B cell (primary cell): ENCODE measurements at regions not wholly inside any gene's neighbourhood (a gene's known extent, or its start where the extent isn't known, plus 50 kb on each side); places are given as distances from the start of the nearest gene placed in this dataset.

Experiments used
- ATAC-seq: fragments of 200-7000 bp; cut with Tn5 transposase; one replicate; pipeline ENCODE4 v1.10.0; 2021; ENCODE audit warnings: low read depth, mild to moderate bottlenecking, moderate number of reproducible peaks, moderate library complexity
- CTCF ChIA-PET: fragments of 350-600 bp; sonication (Branson Sonifier 250); formaldehyde crosslinking; loops from one replicate; lab custom pipeline; 2021; ENCODE audit warnings: antibody characterized with exemption, inconsistent platforms; lab: Charles Lee
- POLR2A ChIA-PET: fragments of 350-600 bp; sonication (Branson Sonifier 250); formaldehyde crosslinking; loops from one replicate; lab custom pipeline; 2021; ENCODE audit warnings: antibody characterized with exemption; lab: Charles Lee
- DNase-seq: peaks from one replicate; pipeline ENCODE4 v3.0.0; 2013
- H2AFZ ChIP-seq: 2 replicates; pipeline ENCODE4 v1.6.1; 2012; ENCODE audit warnings: mild to moderate bottlenecking, low read depth, low read length; ENCODE audit not compliant: insufficient read depth, poor library complexity, severe bottlenecking
- H3K27ac ChIP-seq, 2 donors: 1 replicate in 1 of 2; 2 replicates in 1 of 2; pipeline ENCODE4 v1.5.1; 2012 to 2013; ENCODE audit warnings: low read length in 2 of 2, mild to moderate bottlenecking in 2 of 2, moderate library complexity in 1 of 2
- H3K27me3 ChIP-seq, 4 experiments: fragments of 200-600 bp in 1 of 4; sonication (generic) in 1 of 4; replicated peaks in 1 of 4; 1 replicate in 2 of 4; 2 replicates in 2 of 4; pipeline versions ENCODE4 v1.6.1 to v1.7.0; 2013 to 2016; ENCODE audit warnings: low read length in 3 of 4, mild to moderate bottlenecking in 2 of 4, mixed read lengths in 1 of 4, moderate library complexity in 1 of 4; ENCODE audit not compliant: insufficient read depth in 4 of 4, control insufficient read depth in 3 of 4; ENCODE audit errors: control extremely low read depth in 1 of 4
- H3K36me3 ChIP-seq, 2 experiments: replicated peaks in 1 of 2; 1 replicate in 1 of 2; 2 replicates in 1 of 2; pipeline versions ENCODE4 v1.6.1 to v1.7.1; 2013; ENCODE audit warnings: low read length in 1 of 2; ENCODE audit not compliant: insufficient read depth in 2 of 2, control insufficient read depth in 1 of 2; ENCODE audit errors: control extremely low read depth in 1 of 2, extremely low read depth in 1 of 2
- H3K4me1 ChIP-seq, 2 donors: fragments of 200-600 bp in 1 of 2; sonication (generic) in 1 of 2; 1 replicate in 1 of 2; 2 replicates in 1 of 2; pipeline versions ENCODE4 v1.5.1 to v1.6.1; 2013 to 2017; ENCODE audit warnings: low read length in 2 of 2; ENCODE audit not compliant: control insufficient read depth in 2 of 2, insufficient read depth in 2 of 2
- H3K4me2 ChIP-seq: replicated peaks from 2 replicates; pipeline ENCODE3; 2012; ENCODE audit warnings: mild to moderate bottlenecking, low read depth, low read length; ENCODE audit not compliant: poor library complexity, severe bottlenecking
- H3K4me3 ChIP-seq, 5 experiments: fragments of 200-600 bp in 1 of 5; sonication (generic) in 1 of 5; 1 replicate in 3 of 5; 2 replicates in 2 of 5; pipeline versions ENCODE4 v1.5.1 to v1.7.0; 2011 to 2016; ENCODE audit warnings: low read length in 4 of 5, mild to moderate bottlenecking in 4 of 5, low read depth in 2 of 5, control low read depth in 1 of 5, moderate library complexity in 1 of 5; ENCODE audit not compliant: insufficient read depth in 1 of 5; ENCODE audit errors: control extremely low read depth in 1 of 5, extremely low read depth in 1 of 5
- H3K79me2 ChIP-seq: fragments of 200-600 bp; sonication (generic); one replicate; pipeline ENCODE4 v1.6.0; 2016; ENCODE audit warnings: low read length; ENCODE audit not compliant: control insufficient read depth, insufficient read depth
- H3K9ac ChIP-seq: fragments of 200-600 bp; sonication (generic); 2 replicates; pipeline ENCODE4 v1.6.1; 2017; ENCODE audit warnings: mild to moderate bottlenecking, low read length, moderate library complexity
- H3K9me3 ChIP-seq, 3 donors: one replicate each; pipeline versions ENCODE4 v1.6.1 to v1.7.1; 2013; ENCODE audit warnings: low read length in 2 of 3; ENCODE audit not compliant: control insufficient read depth in 2 of 3, insufficient read depth in 1 of 3; ENCODE audit errors: control extremely low read depth in 1 of 3
- H4K20me1 ChIP-seq: 2 replicates; pipeline ENCODE4 v1.6.0; 2012; ENCODE audit warnings: mild to moderate bottlenecking, low read length; ENCODE audit not compliant: insufficient read depth, control insufficient read depth, poor library complexity, severe bottlenecking
- H3K27ac Mint-ChIP-seq: one replicate; pipeline ENCODE4 v1.8.0; 2021; ENCODE audit warnings: mixed read lengths
- H3K27me3 Mint-ChIP-seq: one replicate; pipeline ENCODE4 v1.8.0; 2021; ENCODE audit warnings: mixed read lengths
- H3K4me1 Mint-ChIP-seq: one replicate; pipeline ENCODE4 v1.8.0; 2021; ENCODE audit warnings: mixed read lengths
- H3K4me3 Mint-ChIP-seq: one replicate; pipeline ENCODE4 v1.8.0; 2021; ENCODE audit warnings: mixed read lengths
- H3K9me3 Mint-ChIP-seq: one replicate; pipeline ENCODE4 v1.8.0; 2022; ENCODE audit warnings: mixed read lengths; ENCODE audit not compliant: insufficient read depth
- CTCF ChIP-seq: fragments of 200-600 bp; IDR thresholded peaks from one replicate; pipeline ENCODE4 v1.8.0; 2022; ENCODE audit warnings: antibody characterized with exemption, mild to moderate bottlenecking
- EZH2 ChIP-seq: IDR thresholded peaks from 2 replicates; pipeline ENCODE4 v1.6.1; 2012; ENCODE audit warnings: borderline replicate concordance, low read depth, mild to moderate bottlenecking, moderate library complexity, low read length; ENCODE audit not compliant: insufficient read depth, poor library complexity, severe bottlenecking
- WGBS: methylation state at CpG from one replicate; pipeline ENCODE4 v1.1.5; 2013; ENCODE audit warnings: missing lambda C conversion rate; ENCODE audit not compliant: insufficient coverage; 5-methylcytosine and 5-hydroxymethylcytosine counted together
- intact Hi-C: fragments of 100-400 bp; cut with micrococcal nuclease; formaldehyde crosslinking; loops from one replicate; pipeline ENCODE4 v1.10.0; 2022

DNA sequence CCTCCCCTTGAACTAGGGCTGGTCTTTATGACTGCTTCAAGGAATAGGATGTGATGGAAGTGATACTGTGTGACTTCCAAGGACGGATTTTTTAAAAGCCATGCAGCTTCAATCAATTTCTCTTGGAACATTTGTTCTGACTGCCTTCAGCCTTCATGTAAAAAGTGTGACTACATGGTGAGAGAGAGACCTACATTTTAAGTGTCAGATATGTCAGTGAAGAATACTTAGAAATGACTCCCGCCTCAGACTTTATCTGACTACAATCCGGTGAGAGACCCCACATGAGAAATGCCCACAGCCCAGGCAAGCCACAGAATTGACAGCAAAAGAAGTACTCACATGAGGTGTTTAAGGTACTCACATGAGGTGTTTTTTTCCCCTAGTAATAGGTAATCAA, 295.3 kb downstream of the KCNC2 start:
- no peak overlapping the region for H3K27ac ChIP-seq
- no peaks in the 10 kb centered on the region for H3K4me1 Mint-ChIP-seq
- no peaks in the 10 kb centered on the region for H3K9me3 Mint-ChIP-seq
- H3K9ac ChIP-seq: no peak overlapping the region
- H3K4me1 ChIP-seq: no peaks in the 10 kb centered on the region
- DNase-seq (no peak), ATAC-seq (no peak)
- no peak overlapping the region for H2AFZ ChIP-seq
- H3K4me3 Mint-ChIP-seq: no peak overlapping the region
- H3K36me3 ChIP-seq: no peaks in the 10 kb centered on the region
- ChIA-PET POLR2A (no interaction called here), CTCF (no interaction called here)
- H3K4me2 ChIP-seq: no peak overlapping the region
- no peaks in the 10 kb centered on the region for H3K27me3 ChIP-seq
- intact Hi-C loops: no loop called here
- H3K4me3 ChIP-seq: no peak overlapping the region
- H3K27ac Mint-ChIP-seq: no peak overlapping the region
- no peak for TF ChIP-seq CTCF
- no peak for TF ChIP-seq EZH2
- H3K27me3 Mint-ChIP-seq: no peaks in the 10 kb centered on the region
- no peaks in the 10 kb centered on the region for H4K20me1 ChIP-seq
- WGBS: 75% methylated on average over 2 of the region's 3 CpGs
- H3K9me3 ChIP-seq: no peaks in the 10 kb centered on the region
- H3K79me2 ChIP-seq: no peaks in the 10 kb centered on the region

DNA sequence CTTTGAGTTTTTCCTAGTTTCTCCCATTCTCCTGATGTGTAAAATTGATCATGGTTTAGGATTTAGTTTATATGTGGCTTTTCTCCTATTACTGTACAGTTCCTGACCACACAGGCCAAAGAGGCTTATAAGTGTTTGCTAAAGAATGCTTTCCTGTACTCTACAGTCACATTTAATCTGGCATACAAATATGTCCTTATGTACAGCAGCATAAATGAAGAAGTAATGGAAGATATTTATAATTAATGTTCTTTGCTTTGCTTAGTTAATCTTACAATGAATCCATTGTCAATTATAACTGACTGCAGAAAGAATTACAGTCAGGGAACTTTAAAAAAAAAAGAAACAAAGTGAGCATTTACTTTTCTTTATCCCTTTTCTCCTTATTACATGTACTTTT, 293.9 kb downstream of the KCNC2 start:
- Histone ChIP-seq H3K9me3 (no peaks in the 10 kb centered on the region), H3K27ac (no peak overlapping the region), H3K79me2 (no peaks in the 10 kb centered on the region), H3K27me3 (no peaks in the 10 kb centered on the region), H3K4me1 (no peaks in the 10 kb centered on the region), H3K36me3 (no peaks in the 10 kb centered on the region), H3K4me3 (no peak overlapping the region), H4K20me1 (no peaks in the 10 kb centered on the region), H3K9ac (no peak overlapping the region), H2AFZ (no peak overlapping the region), H3K4me2 (no peak overlapping the region)
- POLR2A ChIA-PET: no interaction called here
- TF ChIP-seq EZH2: no peak
- no peak for TF ChIP-seq CTCF
- no peaks in the 10 kb centered on the region for H3K4me1 Mint-ChIP-seq
- H3K4me3 Mint-ChIP-seq: no peak overlapping the region
- no peak overlapping the region for H3K27ac Mint-ChIP-seq
- H3K9me3 Mint-ChIP-seq: no peaks in the 10 kb centered on the region
- DNase-seq: no peak
- CTCF ChIA-PET: no interaction called here
- intact Hi-C loops: no loop called here
- ATAC-seq: no peak
- no peaks in the 10 kb centered on the region for H3K27me3 Mint-ChIP-seq
